ENCODE measurements at regions not wholly inside any gene's neighbourhood (a gene's known extent, or its start where the extent isn't known, plus 50 kb on each side); places are given as distances from the start of the nearest gene placed in this dataset.

- no peak for TF ChIP-seq SUZ12 (IDR thresholded peaks at IDR 0.05; ENCODE audit: extremely low read depth, insufficient read depth, insufficient read length)
- no peak for TF ChIP-seq ZNF274 (IDR thresholded peaks at IDR 0.05; ENCODE audit: low read depth, low read length)
Measured at GRCh38 chr6:74455786-74456185, 750.1 kb downstream of the COL12A1 start.

Data from NT2/D1 (cell line).